Tibial nerve (tissue), 4 donors: ENCODE measurements at regions not wholly inside any gene's neighbourhood (a gene's known extent, or its start where the extent isn't known, plus 50 kb on each side); places are given as distances from the start of the nearest gene placed in this dataset.

Source experiments
- EP300 ChIP-seq, 2 donors: sonication (generic); formaldehyde crosslinking; IDR thresholded peaks; one replicate each; pipeline ENCODE4 v1.6.1; 2017; ENCODE audit warnings: antibody characterized with exemption in 2 of 2, mild to moderate bottlenecking in 1 of 2
- POLR2A ChIP-seq, 2 donors: fragments of 450-650 bp; IDR thresholded peaks; one replicate each; pipeline ENCODE4 v1.6.1; 2017; ENCODE audit warnings: antibody characterized with exemption in 2 of 2, mild to moderate bottlenecking in 2 of 2, moderate library complexity in 2 of 2
- TF ChIP-seq, protein P1 (sequence below), 5 experiments: fragments of 200-600 bp in 3 of 5; fragments of 450-650 bp in 2 of 5; sonication (generic) in 3 of 5; IDR thresholded peaks; one replicate each; pipeline ENCODE4 v1.5.1; 2016 to 2019; ENCODE audit warnings: antibody characterized with exemption in 5 of 5, mild to moderate bottlenecking in 3 of 5, moderate library complexity in 2 of 5

DNA sequence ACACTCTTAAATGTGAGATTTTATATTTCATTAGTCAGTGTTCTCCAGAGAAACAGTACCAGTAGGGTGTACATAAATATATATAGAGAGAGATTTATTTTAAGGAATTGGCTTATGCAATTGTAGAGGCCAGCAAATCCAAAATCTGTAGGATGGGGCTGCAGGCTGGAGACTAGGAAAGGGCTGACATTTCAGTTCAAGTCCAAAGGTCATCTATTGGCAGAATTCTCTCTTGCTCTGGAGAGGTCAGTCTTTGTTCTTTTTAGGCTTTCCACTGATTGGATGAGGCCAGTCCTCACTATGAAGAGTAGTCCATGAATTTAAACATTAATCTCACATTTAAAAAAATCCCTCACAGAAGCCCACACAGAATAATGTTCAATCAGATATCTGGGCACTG lies 170.8 kb upstream of the NCKAP5 start:
- no peak for TF ChIP-seq POLR2A (IDR thresholded peaks at IDR 0.05)
- TF ChIP-seq, protein P1, sequence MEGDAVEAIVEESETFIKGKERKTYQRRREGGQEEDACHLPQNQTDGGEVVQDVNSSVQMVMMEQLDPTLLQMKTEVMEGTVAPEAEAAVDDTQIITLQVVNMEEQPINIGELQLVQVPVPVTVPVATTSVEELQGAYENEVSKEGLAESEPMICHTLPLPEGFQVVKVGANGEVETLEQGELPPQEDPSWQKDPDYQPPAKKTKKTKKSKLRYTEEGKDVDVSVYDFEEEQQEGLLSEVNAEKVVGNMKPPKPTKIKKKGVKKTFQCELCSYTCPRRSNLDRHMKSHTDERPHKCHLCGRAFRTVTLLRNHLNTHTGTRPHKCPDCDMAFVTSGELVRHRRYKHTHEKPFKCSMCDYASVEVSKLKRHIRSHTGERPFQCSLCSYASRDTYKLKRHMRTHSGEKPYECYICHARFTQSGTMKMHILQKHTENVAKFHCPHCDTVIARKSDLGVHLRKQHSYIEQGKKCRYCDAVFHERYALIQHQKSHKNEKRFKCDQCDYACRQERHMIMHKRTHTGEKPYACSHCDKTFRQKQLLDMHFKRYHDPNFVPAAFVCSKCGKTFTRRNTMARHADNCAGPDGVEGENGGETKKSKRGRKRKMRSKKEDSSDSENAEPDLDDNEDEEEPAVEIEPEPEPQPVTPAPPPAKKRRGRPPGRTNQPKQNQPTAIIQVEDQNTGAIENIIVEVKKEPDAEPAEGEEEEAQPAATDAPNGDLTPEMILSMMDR (IDR thresholded peaks at IDR 0.05): no peak
- TF ChIP-seq EP300 (IDR thresholded peaks at IDR 0.05): no peak
